ENCODE measurements at regions not wholly inside any gene's neighbourhood (a gene's known extent, or its start where the extent isn't known, plus 50 kb on each side); places are given as distances from the start of the nearest gene placed in this dataset.

DNA sequence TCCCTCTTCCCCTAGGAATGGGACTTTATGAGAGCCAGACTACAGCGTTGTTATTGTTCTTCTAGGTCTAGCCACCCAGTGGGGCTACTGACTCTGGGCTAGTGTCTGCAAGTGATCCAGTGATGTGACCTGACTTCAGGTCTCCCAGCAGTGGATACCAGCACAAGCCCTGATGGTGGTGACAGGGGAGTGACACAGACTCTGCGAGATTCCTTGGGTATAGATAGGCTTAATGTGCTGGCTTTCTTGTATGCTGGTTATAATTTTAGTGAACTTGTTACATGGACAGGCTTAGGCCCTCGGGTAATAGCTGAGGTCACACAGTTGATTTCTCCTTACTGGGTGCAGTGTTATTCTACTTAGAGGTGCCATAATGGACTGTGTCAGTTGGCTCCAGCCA lies 106.9 kb downstream of the TBC1D30 start:
- DNase-seq: no peak

DNA sequence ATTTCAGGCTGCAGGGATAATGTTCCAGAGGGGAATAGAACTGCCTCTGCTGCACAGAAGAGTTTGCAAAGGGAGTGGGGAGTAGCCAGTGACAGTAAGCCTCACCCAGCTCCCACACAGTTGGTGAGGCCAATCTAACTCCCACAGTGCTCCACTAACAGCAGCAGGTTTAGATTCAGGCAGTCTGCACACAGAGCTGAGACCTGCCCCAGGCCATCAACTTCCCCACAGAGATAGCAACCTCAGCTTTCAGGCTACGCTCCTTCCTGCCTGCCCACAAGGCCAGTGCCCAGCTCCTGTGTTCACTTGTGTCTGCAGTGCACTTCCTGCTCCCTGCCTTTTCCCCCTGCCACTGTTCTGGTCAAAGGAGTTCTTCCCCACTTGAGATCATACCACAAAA lies 107.5 kb downstream of the TBC1D30 start:
- no peak for DNase-seq

DNA sequence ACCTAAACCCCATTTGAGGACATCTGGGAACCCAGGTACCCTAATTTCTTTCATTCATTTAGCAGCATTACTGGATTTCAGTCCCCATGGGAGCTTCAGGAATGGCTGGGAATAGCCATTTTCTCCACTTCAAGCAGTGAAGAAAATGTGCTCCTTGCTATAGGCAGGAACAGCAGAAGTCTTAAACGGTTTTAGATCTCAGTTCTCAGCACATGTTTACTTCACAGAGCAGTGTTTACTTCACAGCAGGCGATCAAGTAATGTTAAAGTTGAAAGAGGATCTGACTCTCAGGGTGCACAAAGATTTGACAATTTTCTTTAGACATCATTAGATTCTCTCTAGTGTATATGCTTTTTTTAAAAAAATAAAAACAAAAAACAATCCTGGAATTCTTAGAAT lies 109.3 kb downstream of the TBC1D30 start:
- DNase-seq: no peak

DNA sequence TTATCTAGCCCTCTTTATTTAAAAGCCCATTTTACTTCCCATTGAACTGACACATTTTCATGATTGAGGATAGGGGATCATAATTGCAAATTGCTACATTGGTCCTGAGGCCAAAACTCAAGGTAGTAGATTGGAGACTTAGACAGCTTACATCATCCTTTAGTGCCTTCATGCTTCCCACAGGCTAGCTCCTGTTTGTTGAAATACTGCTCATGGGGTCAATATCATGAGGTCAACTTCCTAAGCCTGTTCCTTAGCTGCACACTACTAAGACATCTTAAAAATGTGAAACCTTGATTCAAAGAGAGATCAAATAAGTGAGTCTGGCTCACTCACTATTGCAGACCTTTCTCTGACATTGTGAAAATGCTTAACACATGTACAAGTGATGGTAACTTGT lies 113.0 kb downstream of the TBC1D30 start:
- no peak for DNase-seq

DNA sequence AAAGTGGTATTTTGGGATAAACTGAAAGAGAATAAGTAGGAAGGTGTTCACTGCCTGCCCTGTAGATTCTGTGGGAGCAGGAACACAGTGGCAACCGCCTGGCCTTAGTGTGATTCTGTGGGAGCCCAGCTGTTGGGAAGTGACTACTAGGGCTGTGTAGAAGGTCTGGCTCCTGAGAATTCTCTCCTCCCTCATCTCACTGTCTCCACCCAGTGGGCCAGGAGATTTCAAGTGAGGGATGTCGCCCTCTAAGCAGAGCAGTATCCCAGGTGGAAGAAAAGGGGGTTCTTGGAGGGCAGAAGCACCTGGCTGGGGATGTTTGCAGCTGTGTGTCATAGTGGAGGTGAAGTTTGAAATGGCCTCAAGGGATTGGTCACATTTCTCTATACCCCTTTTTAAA lies 113.7 kb downstream of the TBC1D30 start:
- DNase-seq: no peak

DNA sequence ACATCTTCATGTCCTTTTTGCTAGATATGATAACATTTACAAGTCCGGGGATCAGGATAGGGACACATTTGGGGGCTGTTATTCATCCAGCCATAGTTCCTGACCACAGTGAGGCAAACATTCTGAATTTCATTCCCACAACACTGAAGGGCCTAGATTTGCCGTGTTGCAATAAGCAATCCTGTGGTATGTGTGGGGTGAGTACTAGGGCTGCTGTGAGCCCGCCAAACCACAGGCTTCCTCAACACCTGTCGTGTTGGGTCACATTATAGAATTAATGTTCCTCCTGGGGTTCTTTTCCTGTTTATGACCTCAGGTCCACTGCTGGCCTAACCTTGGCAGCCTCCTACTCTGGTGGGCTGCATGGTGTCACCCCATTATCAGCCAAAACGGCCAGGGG lies 119.2 kb downstream of the TBC1D30 start:
- DNase-seq: no peak

DNA sequence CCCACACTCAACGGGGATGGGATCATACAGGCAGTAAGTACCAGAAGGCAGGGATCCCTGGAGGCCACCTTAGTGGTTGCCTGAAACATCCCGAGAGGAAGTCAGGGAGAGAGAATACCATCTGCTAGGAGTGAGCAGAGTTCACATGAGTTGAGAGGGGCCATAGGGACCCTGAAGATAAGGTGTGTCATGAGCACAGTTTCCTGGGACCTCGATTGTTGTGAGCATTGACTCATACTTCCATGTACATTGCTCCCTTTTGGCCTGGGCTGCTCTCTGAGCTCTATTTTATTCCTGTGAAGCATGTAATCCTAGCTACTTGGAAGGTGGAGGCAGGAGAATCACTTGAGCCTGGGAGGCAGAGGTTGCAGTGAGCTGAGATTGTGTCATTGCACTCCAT lies 120.5 kb downstream of the TBC1D30 start:
- no peak for DNase-seq

DNA sequence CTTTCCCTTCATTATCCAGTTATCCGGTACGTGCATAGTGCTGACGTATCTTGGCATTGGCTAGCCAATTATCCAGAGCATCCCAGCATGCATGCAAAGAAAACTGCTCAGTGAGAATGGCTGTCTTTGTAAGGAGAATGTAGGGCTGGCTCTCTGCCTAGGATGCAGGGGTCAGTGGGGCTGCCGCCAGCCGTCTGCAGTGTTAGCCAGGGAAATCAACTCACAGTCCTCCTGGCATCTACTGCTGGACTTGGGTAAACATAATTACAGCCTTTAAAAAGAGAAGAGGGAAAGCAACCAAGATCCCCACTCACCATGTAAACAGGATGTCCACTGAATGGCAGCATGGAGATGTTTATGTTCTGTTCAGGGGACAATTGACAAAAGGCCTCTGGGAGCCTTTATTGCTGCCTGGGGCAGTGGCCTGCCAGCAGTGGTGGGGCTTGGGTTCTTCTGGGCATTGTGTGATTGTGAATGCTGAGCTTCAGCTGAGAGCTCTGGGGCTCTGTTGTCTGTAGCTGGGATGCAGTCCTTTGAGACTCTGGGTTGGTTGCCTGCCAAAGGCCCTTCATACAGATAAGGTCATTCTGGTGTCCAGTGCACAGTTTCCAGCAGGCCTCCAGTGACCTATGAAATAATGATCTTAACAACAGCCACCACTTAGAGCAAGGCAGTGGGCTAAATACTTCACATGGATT lies 121.8 kb downstream of the TBC1D30 start:
- peak in 2 of 3 experiments; percentile 83 to 94 for DNase-seq

DNA sequence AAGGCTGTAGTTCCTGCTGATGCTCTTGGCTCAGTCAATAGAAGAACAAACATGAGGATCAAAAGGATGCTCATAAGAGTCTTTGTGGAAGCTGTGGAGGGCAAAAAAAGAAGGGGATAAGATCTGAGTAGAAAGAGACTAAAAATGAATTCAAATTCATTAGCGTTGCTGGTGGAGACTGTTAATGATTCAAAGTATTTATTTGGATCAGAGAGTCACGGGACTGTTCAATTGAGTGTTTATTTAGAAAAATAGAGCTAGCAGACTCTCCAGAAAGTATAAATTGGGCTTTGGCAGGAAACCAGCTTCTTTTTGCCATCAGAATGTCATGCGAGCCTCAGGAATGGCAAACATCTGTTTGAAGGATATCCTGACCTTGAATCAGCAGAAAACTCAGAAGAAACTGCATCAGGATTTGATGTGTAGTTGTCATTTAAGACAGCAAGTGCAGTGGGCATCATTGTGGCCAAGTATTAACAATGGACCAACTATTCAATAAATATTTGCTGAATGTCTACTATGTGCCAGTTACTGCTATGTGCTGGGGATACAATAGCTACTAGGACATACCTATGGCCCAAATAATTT lies 126.4 kb downstream of the TBC1D30 start:
- DNase-seq: no peak

DNA sequence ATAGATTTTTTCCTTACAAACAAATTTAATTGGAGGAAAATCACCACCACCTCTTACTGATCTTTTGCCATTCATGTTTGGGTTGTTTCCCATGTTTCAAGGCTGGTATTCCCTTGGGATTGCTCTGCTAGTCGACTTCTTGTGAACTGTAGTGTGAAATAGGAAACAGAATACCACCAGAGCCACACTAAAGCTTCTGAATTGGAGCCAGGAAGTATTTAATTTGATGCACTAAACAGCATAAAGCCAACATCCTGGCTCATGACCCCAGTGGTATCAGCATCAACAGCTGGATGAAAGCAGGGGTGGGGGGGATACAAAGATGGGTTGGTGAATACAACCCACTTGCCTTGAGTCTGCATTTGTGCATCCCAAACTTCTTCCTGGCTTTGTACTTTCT lies 127.5 kb downstream of the TBC1D30 start:
- no peak for DNase-seq

DNA sequence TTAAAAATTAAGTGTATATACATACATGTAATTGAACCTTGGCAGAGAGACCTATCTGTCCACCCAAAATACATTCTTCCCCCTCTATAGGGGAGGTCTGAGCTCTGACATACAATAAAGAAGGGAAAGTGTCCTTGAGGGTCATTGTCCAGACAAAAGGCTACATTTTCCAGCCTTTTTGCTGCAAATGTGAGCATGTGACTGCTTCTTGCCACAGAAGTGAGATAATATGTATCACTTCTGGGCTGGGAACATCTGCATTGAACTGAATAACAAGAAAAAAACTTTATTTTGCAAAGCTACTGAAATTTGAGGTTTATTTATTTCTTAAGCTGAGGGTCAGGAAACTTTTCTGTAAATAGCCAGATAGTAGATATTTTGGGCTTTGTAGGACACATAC lies 131.3 kb downstream of the TBC1D30 start:
- no peak for DNase-seq

DNA sequence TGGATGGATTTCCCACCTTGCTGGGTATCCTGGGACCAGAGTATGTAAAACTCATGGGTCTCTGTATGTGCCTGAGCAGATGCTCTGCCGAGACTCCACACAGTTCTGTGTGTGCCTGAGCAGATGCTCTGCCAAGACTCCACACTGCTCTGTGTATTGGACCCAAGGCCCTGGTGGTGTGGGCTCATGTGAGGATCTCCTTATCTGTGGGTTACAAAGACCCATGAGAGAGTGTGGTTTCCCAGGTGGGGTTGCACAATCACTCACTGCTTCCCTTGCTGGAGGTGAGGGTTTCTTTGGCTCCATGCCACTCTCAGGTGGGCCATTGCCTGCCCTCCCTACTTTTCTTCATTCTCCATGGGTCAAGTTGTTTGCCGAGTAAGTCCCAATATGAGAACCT lies 141.5 kb downstream of the TBC1D30 start:
- DNase-seq: no peak

DNA sequence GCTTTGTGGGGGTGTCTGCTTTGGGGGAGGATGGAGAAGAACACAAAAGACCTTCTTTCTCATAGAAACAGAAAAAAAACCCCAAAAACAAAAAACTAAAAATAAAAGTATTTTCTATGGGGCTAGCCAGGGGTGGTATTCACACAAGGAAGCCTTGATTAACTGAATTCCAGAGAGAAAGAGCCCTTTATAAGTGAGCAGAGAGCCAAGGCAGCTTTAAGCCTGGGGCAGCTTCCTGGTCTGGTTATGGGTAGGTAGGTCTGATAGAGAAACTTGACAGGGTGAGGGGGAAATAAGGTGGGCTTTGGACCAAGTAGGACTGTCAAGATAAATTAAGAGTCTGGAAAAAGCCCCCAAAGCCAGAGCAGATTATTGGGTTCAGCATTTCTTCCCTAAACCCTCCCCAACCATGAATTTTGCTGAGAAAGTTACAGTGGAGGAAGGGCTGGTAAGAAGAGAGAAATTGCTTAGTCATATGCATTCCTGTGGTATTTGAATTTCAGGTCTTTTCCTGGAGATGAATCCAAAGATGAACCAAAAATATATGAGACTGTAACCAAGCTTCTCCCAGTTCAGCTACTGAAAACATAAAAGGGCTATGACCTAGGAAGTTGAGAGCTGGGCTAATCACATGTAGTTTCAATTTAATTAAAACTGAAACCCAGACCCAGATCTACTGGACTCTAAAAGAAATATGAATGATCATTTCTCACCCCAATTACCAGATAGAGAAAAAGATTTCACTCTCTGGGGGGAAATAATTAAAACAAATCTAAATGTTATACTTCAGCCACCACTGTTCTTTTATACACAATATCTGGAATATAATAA lies 144.8 kb downstream of the TBC1D30 start:
- no peak for DNase-seq

DNA sequence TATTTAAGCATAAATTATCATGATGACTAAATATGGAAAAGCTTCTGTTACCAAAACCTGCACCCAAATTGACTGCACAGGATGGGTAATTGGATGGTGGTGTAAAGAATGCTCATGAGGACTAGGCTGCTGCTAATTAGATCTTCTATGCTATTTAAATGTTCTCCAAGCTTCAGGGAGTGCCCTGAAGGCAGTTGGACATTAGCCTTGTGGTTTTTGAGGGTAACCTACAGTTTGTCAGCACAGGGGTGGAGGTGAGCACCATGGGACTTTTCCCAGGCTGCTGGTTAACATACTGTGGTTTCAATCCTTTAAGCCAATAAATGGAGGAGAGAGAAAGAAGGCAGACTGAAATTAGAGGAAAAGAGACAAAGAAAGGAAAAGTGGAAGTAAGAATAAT lies 145.0 kb downstream of the WIF1 start:
- no peak for DNase-seq

DNA sequence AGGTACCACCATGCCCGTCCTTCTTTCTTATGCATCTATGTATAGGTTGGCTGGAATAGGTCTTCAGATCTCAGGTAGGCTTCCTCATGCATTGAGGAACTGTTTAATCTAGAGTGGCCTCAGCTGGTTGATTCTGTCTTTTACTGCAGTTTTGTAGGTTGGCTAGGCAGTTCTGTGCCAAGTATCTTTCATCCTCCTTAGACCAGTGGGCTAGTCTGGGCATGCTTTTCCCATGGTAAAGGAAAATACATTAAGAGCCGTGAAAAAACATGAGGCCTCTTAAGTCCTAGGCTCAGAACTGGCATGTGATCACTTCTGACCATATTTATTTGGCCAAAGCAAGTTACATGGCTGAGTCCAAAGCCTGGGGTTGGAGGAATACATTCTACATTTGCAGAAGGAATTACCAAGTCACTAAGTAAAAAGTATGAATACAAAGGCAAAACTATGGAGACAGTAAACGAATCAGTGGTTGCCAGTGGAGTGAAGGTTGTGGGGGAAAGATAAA lies 137.3 kb downstream of the WIF1 start:
- DNase-seq: no peak

DNA sequence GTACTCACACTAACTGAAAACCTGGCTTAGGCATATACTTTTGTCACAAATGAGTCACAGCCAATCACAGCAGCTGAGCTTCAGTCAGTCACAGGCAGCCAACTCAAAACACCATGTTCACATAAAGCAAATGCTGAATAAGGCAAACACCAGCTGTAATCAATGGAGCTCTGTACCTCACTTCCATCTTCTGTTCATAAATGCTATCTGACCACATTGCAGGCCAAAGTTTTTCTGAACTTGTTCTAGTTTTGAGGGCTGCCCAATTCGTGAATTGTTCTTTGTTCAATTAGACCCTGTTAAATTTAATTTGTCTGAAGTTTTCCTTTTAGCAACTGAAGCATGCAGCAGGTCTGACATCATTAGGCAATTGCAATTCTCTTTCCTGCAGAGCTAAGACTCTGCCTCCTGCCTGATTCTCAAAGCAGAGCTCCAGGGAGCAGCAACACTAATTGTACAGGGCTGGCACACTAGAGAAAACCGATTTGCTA lies 129.9 kb downstream of the WIF1 start:
- no peak for DNase-seq

DNA sequence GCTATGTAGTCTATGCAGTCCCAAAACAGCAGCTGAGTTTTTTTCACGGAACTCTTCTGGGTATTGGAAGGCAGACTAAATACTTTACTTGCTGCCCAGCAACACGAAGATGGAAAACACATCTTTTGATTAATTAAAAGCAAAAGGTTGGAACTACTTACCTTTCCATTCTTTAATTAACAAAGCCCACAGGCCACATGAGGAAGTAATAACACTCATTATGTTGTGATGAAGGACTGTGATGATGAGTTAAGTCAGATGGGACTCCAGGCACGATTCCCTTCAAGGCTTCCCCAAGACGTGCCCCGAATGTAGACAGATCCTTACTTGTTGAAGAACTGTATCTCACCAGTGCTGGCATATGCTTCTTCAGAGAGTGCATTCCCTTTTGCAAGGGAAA lies 129.0 kb downstream of the WIF1 start:
- DNase-seq: no peak

DNA sequence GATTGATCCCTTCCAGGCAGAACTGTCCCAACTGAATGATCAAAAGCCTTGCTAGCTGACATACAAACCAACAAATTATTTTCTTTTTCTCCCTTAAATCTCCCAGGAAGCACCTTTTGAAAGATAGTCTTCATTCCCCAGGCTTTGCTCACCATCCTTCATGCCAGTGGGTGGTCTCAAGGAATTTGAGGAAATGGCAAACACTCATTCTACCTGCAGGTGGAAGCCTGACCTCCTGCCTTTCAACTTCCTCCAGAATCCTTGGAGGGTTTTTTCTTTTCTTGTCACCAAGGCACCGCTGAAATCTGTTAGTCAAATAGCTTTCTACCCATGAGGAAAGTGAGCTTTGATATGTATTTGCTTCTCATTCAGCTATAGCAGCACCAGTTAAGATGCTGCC lies 128.5 kb downstream of the WIF1 start:
- no peak for DNase-seq

DNA sequence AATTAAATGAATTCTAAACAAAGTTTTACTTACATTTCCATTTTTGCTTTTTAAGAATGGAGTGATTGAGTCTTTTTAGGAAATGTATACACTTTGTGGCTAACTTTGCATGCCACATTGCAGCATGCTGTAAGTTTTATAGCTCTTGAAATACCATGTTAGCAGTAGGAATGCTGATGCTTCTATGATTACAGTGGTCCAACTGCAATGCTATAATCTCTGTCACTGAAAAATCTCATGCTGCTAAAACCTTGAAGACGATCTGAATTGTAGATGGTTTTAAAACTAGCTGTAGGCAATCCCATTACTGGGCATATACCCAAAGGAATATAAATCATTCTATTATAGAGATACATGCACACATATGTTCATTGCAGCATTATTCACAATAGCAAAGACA lies 127.6 kb downstream of the WIF1 start:
- DNase-seq: no peak

DNA sequence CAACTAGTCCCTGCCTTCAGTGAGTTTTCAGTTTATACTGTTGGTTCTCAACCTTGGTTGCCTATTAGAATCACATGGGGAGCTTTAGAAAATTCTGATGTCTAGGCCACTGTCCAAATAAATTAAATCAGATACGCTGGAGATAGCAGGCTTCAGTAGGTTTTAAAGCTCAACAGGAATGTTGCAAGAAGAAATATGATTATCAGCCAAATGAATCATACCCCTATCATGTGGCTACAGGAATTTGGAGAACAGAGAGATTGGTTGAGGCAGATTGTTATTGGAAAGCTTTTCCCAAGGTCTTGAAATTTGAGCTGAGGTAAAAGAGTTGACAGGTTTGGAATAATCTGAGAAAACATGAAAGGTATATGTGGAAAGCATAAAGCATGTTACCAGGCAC lies 125.3 kb downstream of the WIF1 start:
- DNase-seq: no peak

DNA sequence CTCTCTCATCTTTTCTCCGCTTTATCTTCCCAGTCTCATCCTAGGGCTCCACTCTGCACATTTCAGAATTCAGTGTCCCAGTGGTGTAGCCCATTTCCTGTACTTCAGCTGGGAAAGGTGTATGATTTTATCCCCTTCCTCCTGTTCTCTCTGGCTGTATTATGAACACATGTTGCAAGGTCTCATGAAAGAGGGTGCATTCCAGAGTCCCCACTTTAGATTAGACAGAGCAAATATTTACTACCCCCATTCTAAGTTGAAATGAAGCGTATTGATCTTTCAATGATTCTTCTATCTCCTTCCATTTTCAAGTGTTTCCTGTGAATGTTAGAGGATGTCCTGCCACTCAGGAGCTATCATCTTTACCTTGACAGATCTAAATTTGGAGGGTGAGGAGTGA lies 123.2 kb downstream of the WIF1 start:
- DNase-seq: no peak

DNA sequence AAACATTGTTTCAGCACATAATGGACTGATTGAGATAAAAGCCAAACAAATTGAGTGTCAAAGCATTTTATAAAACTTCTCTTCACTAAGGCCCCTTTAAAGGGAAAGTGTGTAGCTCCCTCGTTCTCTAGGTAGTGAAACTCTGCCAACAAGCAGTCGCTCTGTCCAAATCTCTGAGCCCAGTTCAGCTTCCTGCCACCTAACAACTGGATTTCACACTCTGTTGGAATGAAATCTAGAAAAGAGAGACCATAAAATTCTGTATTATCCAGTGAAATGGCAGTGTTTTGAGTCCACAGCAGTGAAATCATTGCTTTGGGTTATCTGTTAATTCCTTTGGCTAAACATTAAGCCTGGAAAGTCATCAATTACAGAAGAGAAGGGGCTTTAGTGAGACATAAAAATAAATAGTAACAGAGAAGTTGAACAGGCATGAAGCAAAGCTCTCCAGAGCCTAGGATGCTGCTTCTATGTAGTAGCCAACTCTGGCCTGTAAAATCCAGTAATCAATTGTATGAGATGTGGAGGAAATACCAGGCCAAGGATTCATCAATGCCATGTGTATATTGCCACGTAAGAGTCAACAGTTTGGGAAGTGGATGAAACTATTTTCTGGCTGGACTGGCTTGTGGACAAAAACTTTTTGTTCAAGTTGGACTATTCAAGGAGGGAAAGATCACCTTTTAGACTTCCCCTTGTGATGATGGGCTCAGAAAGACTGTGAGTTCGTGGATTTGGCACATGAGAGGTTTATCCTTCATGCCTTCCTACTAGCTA lies 122.5 kb downstream of the WIF1 start:
- DNase-seq: no peak

DNA sequence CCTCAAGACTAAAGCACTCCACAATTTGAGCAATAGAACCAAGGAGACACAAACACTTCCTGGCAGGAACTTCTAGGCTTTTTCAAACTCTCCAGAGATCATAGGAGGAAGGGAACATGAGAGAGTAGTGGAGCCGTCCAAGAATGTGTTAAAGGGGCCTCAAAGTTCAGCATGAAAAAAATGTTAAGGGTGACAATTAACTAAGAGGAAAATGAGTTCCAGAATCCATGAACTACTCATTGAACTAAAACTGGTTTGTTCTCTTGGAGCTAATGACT lies 122.0 kb downstream of the WIF1 start:
- no peak for DNase-seq
